ENCODE measurements at regions not wholly inside any gene's neighbourhood (a gene's known extent, or its start where the extent isn't known, plus 50 kb on each side); places are given as distances from the start of the nearest gene placed in this dataset.

- ATAC-seq, result no peak
- TF ChIP-seq PATZ1 (CRISPR knock-in tag; IDR thresholded peaks at IDR 0.05; ENCODE audit: borderline replicate concordance) (no peak), BACH2 (CRISPR knock-in tag; IDR thresholded peaks at IDR 0.05; ENCODE audit: borderline replicate concordance) (no peak), TSHZ2 (CRISPR knock-in tag; IDR thresholded peaks at IDR 0.05) (no peak), SNAI2 (CRISPR knock-in tag; IDR thresholded peaks at IDR 0.05) (no peak), OSR1 (CRISPR knock-in tag; IDR thresholded peaks at IDR 0.05) (no peak), PPARA (CRISPR knock-in tag; IDR thresholded peaks at IDR 0.05; ENCODE audit: borderline replicate concordance) (no peak), CSRNP3 (CRISPR knock-in tag; IDR thresholded peaks at IDR 0.05) (no peak), GLIS3 (CRISPR knock-in tag; IDR thresholded peaks at IDR 0.05) (no peak), ARNTL (CRISPR knock-in tag; IDR thresholded peaks at IDR 0.05; ENCODE audit: borderline replicate concordance, low read depth) (no peak), RARB (CRISPR knock-in tag; IDR thresholded peaks at IDR 0.05) (no peak), ZFP30 (CRISPR knock-in tag; IDR thresholded peaks at IDR 0.05) (no peak), ZNF565 (CRISPR knock-in tag; conservative IDR thresholded peaks at IDR 0.05; ENCODE audit: low read depth) (no peak), ESRRG (CRISPR knock-in tag; IDR thresholded peaks at IDR 0.05) (no peak), ISL1 (CRISPR knock-in tag; IDR thresholded peaks at IDR 0.05) (no peak)
- TF ChIP-seq, protein P1, sequence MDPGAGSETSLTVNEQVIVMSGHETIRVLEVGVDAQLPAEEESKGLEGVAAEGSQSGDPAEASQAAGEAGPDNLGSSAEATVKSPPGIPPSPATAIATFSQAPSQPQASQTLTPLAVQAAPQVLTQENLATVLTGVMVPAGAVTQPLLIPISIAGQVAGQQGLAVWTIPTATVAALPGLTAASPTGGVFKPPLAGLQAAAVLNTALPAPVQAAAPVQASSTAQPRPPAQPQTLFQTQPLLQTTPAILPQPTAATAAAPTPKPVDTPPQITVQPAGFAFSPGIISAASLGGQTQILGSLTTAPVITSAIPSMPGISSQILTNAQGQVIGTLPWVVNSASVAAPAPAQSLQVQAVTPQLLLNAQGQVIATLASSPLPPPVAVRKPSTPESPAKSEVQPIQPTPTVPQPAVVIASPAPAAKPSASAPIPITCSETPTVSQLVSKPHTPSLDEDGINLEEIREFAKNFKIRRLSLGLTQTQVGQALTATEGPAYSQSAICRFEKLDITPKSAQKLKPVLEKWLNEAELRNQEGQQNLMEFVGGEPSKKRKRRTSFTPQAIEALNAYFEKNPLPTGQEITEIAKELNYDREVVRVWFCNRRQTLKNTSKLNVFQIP (CRISPR knock-in tag; IDR thresholded peaks at IDR 0.05; ENCODE audit: borderline replicate concordance, low read depth), result no peak
Observed at GRCh38 chr13:70188567-70188966, 80.3 kb upstream of the KLHL1 start.

DNA sequence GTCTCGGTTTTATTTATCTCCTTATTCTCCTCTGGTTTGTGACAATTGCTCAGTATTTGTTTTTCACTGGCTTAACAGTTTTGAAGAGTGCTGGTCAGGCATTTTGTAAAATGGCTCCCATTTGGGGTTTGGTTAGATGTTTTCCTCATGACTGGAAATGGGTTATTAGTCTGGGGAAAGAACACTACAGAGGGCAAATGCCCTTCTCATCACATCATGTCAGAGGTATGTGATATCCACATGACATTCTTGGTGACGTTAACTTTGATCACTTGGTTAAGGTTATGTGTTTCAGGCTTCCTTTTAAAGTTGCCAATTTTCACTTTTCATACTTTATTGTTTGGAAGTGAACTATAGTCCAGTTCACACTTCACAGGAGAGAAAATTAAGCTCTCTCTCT is 74.8 kb upstream of the KLHL1 start:
- TF ChIP-seq PPARA (CRISPR knock-in tag; IDR thresholded peaks at IDR 0.05; ENCODE audit: borderline replicate concordance) (no peak), TSHZ2 (CRISPR knock-in tag; IDR thresholded peaks at IDR 0.05) (no peak), ZNF70 (CRISPR knock-in tag; IDR thresholded peaks at IDR 0.05) (no peak), ZFP30 (CRISPR knock-in tag; IDR thresholded peaks at IDR 0.05) (no peak), PATZ1 (CRISPR knock-in tag; IDR thresholded peaks at IDR 0.05; ENCODE audit: borderline replicate concordance) (no peak), OSR1 (CRISPR knock-in tag; IDR thresholded peaks at IDR 0.05) (no peak), ISL1 (CRISPR knock-in tag; IDR thresholded peaks at IDR 0.05) (no peak)
- TF ChIP-seq, protein P2, sequence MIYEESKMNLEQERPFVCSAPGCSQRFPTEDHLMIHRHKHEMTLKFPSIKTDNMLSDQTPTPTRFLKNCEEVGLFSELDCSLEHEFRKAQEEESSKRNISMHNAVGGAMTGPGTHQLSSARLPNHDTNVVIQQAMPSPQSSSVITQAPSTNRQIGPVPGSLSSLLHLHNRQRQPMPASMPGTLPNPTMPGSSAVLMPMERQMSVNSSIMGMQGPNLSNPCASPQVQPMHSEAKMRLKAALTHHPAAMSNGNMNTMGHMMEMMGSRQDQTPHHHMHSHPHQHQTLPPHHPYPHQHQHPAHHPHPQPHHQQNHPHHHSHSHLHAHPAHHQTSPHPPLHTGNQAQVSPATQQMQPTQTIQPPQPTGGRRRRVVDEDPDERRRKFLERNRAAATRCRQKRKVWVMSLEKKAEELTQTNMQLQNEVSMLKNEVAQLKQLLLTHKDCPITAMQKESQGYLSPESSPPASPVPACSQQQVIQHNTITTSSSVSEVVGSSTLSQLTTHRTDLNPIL (CRISPR knock-in tag; IDR thresholded peaks at IDR 0.05; ENCODE audit: low read depth), result no peak

More for the DNA sequence above, 74.8 kb upstream of the KLHL1 start:
- ATAC-seq, result no peak

Measured in SK-N-SH treated with all-trans-retinoic acid at 6 μM for 48 hours (cell line).